NCI-H510A (cell line): ENCODE measurements at regions not wholly inside any gene's neighbourhood (a gene's known extent, or its start where the extent isn't known, plus 50 kb on each side); places are given as distances from the start of the nearest gene placed in this dataset.

Experiments
- DNase-seq: peaks from one replicate; lab custom pipeline; 2025; lab: John Stamatoyannopoulos, UW

GRCh38 chr6:14274546-14275492 lies 157.2 kb downstream of the CD83 start:
- no peak for DNase-seq

- DNase-seq = no peak
Observed at GRCh38 chr6:14275493-14275851, 157.9 kb downstream of the CD83 start.

- DNase-seq = no peak
Observed at GRCh38 chr6:14276071-14276470, 158.5 kb downstream of the CD83 start.

- DNase-seq = no peak
Observed at GRCh38 chr6:14276667-14277404, 159.3 kb downstream of the CD83 start.

- DNase-seq = no peak
Observed at GRCh38 chr6:14277405-14277930, 159.9 kb downstream of the CD83 start.

- DNase-seq = no peak
Observed at GRCh38 chr6:14278006-14278405, 160.4 kb downstream of the CD83 start.

- no peak for DNase-seq
Observed at GRCh38 chr6:14278446-14278845, 160.9 kb downstream of the CD83 start.

GRCh38 chr6:14280006-14280510 lies 162.5 kb downstream of the CD83 start:
- DNase-seq = no peak

GRCh38 chr6:14280766-14281293 lies 163.3 kb downstream of the CD83 start:
- no peak for DNase-seq

GRCh38 chr6:14281811-14282660 lies 164.5 kb downstream of the CD83 start:
- DNase-seq = no peak

GRCh38 chr6:14282854-14283505 lies 165.4 kb downstream of the CD83 start:
- DNase-seq = no peak

GRCh38 chr6:14283600-14284235 lies 166.1 kb downstream of the CD83 start:
- DNase-seq = no peak

GRCh38 chr6:14284969-14285590 lies 167.5 kb downstream of the CD83 start:
- no peak for DNase-seq

- no peak for DNase-seq
Observed at GRCh38 chr6:14286144-14286543, 168.6 kb downstream of the CD83 start.

- DNase-seq = no peak
Observed at GRCh38 chr6:14286634-14287428, 169.3 kb downstream of the CD83 start.

GRCh38 chr6:14287707-14288106 lies 170.1 kb downstream of the CD83 start:
- no peak for DNase-seq

GRCh38 chr6:14288910-14289309 lies 171.3 kb downstream of the CD83 start:
- DNase-seq = no peak

- DNase-seq = no peak
Observed at GRCh38 chr6:14290041-14290771, 172.6 kb downstream of the CD83 start.
